Uterus (tissue), 2 donors: ENCODE measurements at regions not wholly inside any gene's neighbourhood (a gene's known extent, or its start where the extent isn't known, plus 50 kb on each side); places are given as distances from the start of the nearest gene placed in this dataset.

ENCODE experiments used
- CTCF ChIP-seq, 4 experiments: fragments of 200-600 bp in 2 of 4; fragments of 450-650 bp in 2 of 4; sonication (generic) in 2 of 4; IDR thresholded peaks; one replicate each; pipeline ENCODE4 v1.5.1; 2016 to 2019; ENCODE audit warnings: antibody characterized with exemption in 4 of 4, mild to moderate bottlenecking in 2 of 4, moderate library complexity in 1 of 4
- POLR2A ChIP-seq, 2 donors: fragments of 450-650 bp; IDR thresholded peaks; one replicate each; pipeline ENCODE4 v1.6.1; 2016; ENCODE audit warnings: antibody characterized with exemption in 2 of 2, mild to moderate bottlenecking in 1 of 2, moderate library complexity in 1 of 2

GRCh38 chr1:105326886-105327285, 1577.2 kb downstream of the AMY1C start:
- TF ChIP-seq CTCF (IDR thresholded peaks at IDR 0.05) (no peak), POLR2A (IDR thresholded peaks at IDR 0.05) (no peak)
